Left colon (tissue), 2 donors: ENCODE measurements at regions not wholly inside any gene's neighbourhood (a gene's known extent, or its start where the extent isn't known, plus 50 kb on each side); places are given as distances from the start of the nearest gene placed in this dataset.

ENCODE experiments used
- ATAC-seq: fragments of 200-7000 bp; cut with Tn5 transposase; one replicate; pipeline ENCODE4 v1.9.1; 2020; ENCODE audit warnings: mild to moderate bottlenecking, moderate library complexity
- DNase-seq, 2 donors: peaks; one replicate each; pipeline ENCODE4 v3.0.0-alpha.2; 2020
- intact Hi-C, 2 donors: fragments of 100-400 bp; cut with DNase I in 1 of 2; cut with micrococcal nuclease in 1 of 2; formaldehyde crosslinking; loops; one replicate each; pipeline versions ENCODE4 v1.11.2 to v1.14.0; 2022; cut with DNase I, micrococcal nuclease
- donor health status: DM: no; HTN: no; CAD: no.
- donor health status: DM: yes; HTN: yes; CAD: no.

- intact Hi-C loops, result no loop called here
These were observed 400.2 kb downstream of the EFNA5 start for GRCh38 chr5:107270561-107270960.

DNA sequence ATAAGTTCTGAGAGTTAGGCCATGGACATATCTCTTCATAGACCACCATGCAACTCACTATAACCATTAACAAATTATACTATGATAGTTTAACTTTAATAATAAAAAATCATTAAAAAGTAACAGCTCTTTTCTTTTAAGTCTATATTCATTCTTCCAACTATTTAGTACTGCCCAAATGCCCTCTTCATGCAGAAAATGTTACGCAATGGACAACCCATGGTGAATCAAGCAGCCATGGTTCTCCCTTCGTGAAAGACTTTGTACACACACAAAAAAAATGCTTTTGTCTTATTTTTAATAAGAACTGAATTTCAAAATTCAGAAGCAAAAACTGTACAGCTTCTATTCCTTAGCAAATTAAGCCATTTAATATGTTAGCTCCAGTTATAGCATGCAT is 401.1 kb downstream of the EFNA5 start:
- no peak for ATAC-seq
- intact Hi-C loops, result no loop called here
- no peak for DNase-seq

More at GRCh38 chr5:107270561-107270960, 400.2 kb downstream of the EFNA5 start:
- DNase-seq, result no peak
- no peak for ATAC-seq

DNA sequence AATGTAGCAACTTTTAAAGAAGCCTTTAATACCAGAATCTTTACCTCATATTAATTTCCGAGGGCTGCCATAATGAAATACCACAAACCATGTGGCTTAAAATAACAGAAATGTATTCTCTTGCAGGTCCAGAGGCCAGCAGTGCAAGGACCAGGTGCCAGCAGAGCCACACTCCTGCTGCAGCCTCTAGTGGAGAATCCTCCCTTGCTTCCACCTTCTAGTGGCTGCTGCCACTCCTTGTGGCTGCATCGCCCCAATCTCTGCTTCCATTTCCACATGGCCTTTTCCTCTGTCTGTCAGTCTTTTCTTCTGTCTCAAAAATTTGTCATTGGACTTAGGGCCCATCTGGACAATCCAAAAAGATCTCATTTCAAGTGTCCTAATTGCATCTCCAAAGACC is 401.5 kb downstream of the EFNA5 start:
- DNase-seq, result no peak
- no peak for ATAC-seq
- intact Hi-C loops, result no loop called here

DNA sequence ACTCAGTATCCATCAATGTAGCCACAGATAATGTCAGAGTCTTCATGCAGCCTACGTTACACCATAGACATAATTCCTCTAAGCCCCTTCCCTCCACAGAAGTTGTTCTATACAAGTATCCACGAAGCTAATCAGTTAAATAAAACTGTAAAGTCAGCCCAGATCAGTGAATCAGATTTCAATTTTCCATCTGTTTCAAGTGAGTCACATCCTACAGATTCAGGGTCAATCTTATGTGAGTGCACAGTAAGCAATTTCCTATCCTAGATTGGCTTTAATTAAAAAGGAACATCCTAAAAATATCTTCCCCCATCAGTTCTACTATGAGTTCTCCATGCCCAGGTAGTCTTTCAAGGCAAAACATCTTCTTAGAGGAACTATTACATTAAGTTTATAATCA is 402.5 kb downstream of the EFNA5 start:
- intact Hi-C loops, result no loop called here
- no peak for ATAC-seq
- DNase-seq, result no peak

GRCh38 chr5:107266100-107266499 is 404.6 kb downstream of the EFNA5 start:
- no peak for ATAC-seq
- DNase-seq, result no peak

GRCh38 chr5:107265193-107265592 is 405.5 kb downstream of the EFNA5 start:
- intact Hi-C loops, result no loop called here
- DNase-seq, result no peak
- no peak for ATAC-seq

More at GRCh38 chr5:107266100-107266499, 404.6 kb downstream of the EFNA5 start:
- intact Hi-C loops, result no loop called here

- no peak for ATAC-seq
- DNase-seq, result no peak
- intact Hi-C loops, result no loop called here
These were observed 407.2 kb downstream of the EFNA5 start for GRCh38 chr5:107263387-107264018.

DNA sequence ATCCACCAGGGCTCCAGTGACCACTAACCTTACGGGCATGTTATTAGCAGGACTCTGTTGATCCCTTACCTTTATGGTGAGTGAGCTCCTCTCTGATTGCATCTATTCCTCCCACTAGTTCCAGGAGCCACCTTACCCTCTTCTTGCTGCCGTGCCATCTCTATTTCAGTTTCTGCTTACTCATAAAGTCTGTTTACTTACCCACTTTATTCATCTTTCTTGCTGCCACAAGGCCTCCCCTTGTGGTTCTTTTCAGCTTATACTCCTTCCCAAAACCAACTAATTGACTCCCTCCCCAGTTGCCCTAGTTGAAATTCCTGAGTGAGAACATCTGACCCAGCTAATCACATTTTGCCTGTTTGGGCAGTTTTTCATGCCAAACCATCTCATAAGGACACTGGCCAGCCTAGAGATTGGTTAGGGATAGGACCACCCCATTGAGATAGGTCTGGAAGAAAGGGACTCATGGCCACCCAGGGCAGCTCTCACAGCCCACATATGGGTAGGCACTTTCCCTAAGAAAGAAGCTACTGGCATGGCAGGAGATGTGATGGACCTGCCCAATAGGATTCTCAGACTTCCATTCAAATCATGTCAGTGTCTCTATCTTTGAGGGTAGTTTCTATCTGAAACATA is 412.7 kb downstream of the EFNA5 start:
- no peak for DNase-seq
- ATAC-seq, result no peak
- intact Hi-C loops, result no loop called here

- no peak for DNase-seq
- intact Hi-C loops, result no loop called here
- no peak for ATAC-seq
These were observed 415.9 kb downstream of the EFNA5 start for GRCh38 chr5:107254902-107255234.

GRCh38 chr5:107254214-107254901 is 416.4 kb downstream of the EFNA5 start:
- DNase-seq (no peak), ATAC-seq (no peak)
- intact Hi-C loops, result no loop called here

- ATAC-seq (no peak), DNase-seq (no peak)
- intact Hi-C loops, result no loop called here
These were observed 417.5 kb downstream of the EFNA5 start for GRCh38 chr5:107253246-107253645.

- no peak for ATAC-seq
- no peak for DNase-seq
These were observed 419.6 kb downstream of the EFNA5 start for GRCh38 chr5:107251151-107251550.

DNA sequence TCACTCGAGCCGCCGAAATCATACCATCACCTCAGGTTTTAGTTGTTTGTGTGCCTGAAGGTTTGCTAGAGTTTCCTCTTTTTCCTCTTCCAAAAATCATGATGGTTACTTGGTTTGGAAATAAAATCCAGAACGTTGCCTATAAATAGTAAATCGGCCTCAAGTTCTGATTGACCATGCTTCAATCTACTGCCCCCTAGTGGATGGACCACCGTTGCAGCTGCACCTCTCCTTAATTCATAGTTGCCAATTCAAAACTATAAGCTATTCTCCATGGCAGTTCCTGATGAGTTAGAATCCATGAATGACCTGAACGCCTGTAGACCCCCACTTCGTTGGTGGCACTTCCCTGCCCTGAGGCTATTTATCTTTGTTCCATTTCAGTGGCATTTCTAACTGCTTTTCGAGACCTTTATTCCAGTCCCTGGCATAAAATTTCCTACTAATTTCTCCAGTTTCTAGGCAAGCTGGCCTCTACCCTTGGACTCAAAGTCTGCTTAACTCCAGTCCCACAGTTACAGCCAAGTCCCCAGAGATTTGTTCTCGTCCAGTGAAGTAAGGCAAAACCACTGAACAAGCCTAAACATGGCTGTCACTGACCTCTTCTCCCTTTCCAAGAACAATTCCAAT is 422.6 kb downstream of the EFNA5 start:
- ATAC-seq (peak; percentile 35), DNase-seq (peak in 1 of 2 donors; percentile 62)
- intact Hi-C loops, result no loop called here

More at GRCh38 chr5:107251151-107251550, 419.6 kb downstream of the EFNA5 start:
- intact Hi-C loops, result no loop called here

DNA sequence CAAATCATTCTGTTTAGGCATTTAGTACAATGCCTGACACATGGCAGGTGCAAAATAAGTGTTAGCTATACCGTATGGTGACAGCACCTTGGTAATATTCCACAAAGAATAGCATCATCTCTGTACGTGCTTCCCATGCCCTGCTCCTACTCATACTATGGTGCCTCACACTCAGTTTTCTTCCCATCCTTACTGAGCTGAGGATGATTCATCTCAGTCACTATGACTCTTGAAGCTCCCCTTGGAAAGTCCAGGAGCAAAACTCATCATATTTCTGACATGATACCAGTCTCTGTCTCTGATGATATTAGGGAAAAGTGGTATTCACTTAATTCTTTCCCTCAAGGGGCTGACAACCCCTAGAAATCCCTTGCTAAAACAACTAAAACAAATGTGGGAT is 423.3 kb downstream of the EFNA5 start:
- intact Hi-C loops, result no loop called here
- no peak for DNase-seq
- no peak for ATAC-seq

- ATAC-seq (no peak), DNase-seq (no peak)
- intact Hi-C loops, result no loop called here
These were observed 427.5 kb downstream of the EFNA5 start for GRCh38 chr5:107243220-107243579.

- ATAC-seq (no peak), DNase-seq (no peak)
- intact Hi-C loops, result no loop called here
These were observed 428.1 kb downstream of the EFNA5 start for GRCh38 chr5:107242411-107243219.

DNA sequence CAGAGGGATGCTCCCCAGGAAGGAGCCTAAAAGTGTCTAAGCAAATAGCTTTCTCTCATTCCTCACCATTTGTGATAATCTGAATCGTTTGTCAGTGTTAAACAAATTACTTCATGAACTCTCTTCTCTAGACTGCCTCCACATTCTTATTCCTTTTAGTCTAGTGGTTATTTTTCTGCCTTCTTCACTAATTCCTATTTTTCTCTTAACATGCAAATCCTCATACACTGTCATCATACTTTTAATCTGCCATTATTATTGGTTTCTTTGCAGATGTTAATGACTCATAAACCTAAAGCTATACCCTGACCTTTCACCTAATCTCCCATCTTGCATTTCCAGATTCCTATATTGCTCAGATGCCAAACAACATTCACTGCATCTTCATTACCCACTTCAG is 428.9 kb downstream of the EFNA5 start:
- DNase-seq, result no peak
- intact Hi-C loops, result no loop called here
- ATAC-seq, result no peak

DNA sequence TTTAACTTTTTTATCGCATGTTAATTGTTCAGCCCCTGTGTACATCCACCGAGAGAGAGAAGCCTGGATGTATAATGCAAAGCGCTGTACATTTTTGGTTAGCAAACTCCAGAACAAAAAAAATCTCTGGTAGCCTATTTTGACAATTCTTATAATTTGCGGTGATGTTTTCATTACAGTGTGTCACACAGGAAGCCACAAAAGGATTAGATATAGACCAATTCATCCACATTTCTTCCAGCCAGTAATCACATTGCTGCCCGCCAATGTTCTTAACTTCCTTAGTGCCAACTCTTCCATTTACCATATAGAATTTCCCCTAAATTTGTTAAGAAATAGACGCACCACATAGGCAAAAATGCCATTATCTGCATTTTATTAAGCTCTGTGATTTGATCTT is 435.6 kb downstream of the EFNA5 start:
- no peak for DNase-seq
- intact Hi-C loops, result no loop called here
- no peak for ATAC-seq

- intact Hi-C loops, result no loop called here
- DNase-seq, result no peak
- ATAC-seq, result no peak
These were observed 437.9 kb downstream of the EFNA5 start for GRCh38 chr5:107232788-107233187.
